HG03159 (cell line): ENCODE measurements at regions not wholly inside any gene's neighbourhood (a gene's known extent, or its start where the extent isn't known, plus 50 kb on each side); places are given as distances from the start of the nearest gene placed in this dataset.

Experiments used
- ATAC-seq: cut with Tn5 transposase; IDR thresholded peaks from one replicate; pipeline ENCODE4 v1.9.1; 2021; ENCODE audit warnings: mild to moderate bottlenecking, moderate library complexity; ENCODE audit not compliant: unreplicated experiment

DNA sequence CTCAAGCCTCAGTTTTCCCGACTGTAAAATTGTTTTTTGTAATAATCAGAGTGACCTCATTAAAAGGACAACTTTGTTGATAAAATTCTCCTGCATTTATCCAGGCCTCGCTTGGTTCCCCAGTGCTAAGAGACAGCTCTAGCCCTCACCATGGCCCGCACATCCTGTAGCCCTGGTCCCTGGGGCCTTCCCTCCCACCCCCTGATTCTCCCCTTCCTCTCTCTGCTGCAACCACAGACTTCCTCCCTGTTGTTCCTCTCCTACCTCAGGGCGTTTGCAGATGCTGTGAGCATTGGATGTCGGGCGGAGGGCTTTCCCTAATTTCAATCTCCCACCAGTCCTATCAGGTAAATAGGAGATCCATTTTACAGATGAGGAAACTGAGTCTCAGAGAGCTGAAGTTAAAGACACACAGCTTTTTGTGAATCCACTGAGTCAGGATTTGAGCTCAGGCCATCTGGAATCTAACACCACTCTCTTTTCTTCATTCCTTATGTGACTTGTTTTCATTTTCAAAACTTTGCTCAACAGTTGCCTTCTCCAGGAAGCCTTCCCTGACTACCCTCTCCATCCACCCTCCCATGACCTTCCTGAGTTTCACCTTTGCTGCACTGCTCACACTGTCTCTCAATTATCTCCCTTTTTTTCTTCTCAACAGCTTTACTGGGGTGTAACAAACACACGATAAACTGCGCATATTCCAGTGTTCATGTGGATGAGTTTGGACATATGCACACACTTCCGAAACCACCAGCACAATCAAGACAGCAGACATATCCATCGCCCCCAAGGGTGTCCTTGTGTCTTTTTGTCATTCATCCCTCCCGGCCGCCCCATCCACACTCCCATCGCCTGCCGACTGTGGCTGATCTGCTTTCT lies 107.1 kb downstream of the CEBPB start:
- no peak for ATAC-seq

- ATAC-seq = no peak
These were observed 108.1 kb downstream of the CEBPB start for GRCh38 chr20:50298554-50299324.

DNA sequence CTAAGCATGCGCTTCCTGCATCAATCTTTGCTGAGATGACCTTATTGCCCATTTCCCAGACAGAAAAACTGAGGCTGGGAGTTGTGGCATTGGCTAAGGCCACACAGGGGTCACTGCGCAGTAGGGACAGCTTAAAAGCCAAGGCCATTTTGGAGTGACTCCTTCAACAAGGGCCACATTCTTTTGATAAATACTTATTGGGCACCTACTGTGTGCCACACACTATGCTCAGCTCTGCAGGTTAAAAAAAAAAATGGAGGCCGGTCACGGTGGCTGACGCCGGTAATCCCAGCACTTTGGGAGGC lies 108.6 kb downstream of the CEBPB start:
- no peak for ATAC-seq

- ATAC-seq = no peak
These were observed 110.5 kb downstream of the CEBPB start for GRCh38 chr20:50301165-50301564.

- ATAC-seq = no peak
These were observed 111.1 kb downstream of the CEBPB start for GRCh38 chr20:50301712-50302111.

DNA sequence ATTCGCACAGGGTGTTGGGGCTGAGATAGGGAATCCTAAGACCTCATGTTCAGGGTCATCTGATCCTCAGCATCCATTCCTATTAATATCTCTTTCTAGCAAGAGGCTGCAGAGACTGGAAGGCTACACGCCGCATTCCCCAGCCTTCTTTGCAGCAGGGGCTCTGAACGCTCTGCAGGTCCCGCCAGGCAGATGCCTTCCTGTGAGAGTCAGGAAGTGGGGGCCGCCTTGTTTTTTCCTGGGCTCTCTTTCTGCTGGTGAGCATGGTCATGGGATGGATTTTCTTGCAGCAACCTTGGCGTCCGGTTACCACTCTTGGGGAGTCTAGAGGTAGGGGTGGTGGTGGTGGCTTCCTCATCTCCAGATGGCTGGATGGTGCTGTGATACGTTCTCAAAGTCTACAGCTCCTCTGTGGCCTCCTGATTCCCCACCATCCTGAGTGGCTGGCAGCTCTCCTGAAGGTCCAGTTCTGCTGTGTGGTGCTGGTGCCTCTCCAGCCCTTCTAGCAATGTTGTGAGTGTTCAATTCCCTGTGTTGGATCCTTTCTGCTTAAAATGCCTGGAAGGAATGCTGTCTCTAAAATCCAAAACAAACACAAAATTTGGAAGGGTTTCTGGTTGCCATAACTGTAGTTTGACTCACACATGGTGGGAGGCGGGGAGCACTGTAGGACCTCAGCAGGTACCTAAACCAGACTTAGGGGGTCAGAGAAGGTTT lies 111.9 kb downstream of the CEBPB start:
- no peak for ATAC-seq

- ATAC-seq = no peak
These were observed 113.2 kb downstream of the CEBPB start for GRCh38 chr20:50303573-50304500.

DNA sequence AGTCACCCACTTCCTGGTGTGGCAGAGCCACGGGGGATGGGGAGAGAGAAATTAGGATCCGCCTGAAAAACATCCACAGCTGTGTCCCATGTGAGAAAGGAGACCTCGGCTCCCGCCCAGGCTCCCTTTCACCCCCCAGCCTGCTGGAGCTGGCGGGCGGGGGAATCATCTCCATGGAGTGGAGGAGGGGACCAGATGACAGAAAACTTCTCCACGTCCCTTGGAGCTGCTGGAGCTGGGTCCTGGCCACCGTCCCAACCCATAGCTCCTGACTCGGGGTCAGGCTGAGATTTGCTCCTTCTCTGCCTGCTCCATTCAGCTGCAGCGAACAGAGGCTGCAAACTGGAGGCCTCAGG lies 113.8 kb downstream of the CEBPB start:
- ATAC-seq = no peak

DNA sequence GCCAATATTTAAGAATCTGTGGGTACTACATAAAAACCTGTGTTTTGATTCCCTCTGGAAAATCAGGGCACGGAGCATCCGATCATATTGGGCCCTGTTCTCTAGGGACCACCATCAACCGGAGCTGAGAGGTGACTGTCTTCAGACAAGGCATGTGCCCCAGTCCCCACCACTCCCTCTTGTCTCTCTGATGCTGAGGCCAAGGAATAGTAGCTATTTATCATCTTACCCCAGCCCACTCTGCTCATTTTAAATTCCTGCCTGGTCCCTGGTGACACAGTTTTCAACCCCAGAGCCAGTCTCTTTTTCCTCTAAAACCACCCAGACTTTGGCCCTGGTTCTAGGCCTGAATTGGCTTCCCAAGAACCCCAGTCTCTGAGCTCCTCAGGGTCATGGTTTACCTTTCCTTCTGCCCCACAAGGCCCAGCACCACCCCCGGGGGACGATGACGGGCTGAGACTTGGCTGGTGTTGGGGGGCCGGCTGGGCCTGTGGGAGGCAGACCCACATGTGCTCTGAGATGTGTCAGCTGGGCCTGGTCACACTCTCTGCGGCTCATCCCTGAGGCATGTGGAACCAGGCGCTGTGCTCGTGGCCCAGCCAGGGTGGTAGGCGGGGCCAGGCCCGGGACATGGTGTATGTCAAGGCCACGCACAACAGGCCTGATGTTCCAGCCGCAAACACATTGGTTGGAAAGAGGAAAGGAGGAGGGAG lies 114.4 kb downstream of the CEBPB start:
- no peak for ATAC-seq

GRCh38 chr20:50305636-50306477 lies 115.2 kb downstream of the CEBPB start:
- ATAC-seq = no peak

DNA sequence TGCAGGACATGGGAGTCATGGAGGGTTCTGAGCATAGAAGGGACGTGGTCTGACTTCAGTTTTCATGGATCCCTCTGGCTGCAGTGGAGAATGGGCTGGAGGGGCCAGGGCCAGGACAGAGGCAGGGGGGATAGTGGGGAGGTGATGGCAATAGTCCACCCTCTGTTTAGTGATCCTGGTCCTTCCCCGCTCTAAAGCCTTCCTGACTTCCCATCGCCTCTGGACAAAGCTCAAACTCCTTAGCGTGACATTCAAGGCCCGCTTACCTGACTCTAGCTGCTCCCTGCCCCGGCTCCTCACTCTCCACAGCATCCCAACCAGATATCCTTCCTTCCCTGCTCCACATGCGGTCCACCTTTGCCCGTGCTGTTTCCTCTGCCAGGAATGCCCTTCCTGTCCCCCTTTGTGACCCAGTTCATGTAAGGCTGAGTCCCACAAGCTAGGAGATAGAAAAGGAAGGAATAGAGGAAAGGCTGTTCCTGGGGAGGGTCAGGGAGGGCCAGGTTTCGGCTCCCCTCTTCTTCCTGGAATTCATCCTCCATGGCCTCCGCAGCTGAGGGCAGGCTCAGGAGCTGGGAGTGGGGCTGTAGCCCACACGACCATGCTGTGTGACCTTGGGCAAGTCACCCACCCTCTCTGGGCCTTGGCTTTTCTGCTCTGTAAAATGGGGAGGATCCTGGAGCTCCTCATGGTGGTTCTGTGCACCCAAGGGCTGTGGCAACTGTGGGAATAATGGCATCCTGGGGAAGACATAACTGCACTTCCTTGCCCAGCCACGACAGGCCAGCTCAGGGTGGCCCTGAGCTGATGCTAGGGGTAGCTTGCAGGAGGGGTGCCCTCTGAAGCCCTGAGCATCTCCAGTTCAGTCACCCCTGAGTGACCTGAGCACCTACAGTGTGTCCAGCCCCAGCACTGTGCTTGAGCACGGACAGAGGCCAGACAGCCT lies 116.1 kb downstream of the CEBPB start:
- ATAC-seq = no peak

DNA sequence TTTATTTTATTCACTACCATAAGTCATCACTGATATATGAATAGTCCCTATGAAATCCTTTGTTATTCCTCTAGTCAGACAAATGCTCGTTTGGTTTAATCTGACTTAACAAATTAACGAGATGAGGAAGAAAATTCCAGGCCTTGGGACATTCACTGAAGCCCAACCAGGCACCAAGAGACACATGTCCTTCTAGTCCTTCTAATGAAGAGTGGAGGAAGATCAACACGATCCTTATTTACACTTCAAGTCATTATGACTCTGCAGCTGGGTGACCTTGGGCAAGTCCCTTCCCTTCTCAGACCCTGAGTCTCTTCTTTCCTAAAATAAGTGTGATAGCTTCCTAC lies 117.5 kb downstream of the CEBPB start:
- ATAC-seq = no peak

GRCh38 chr20:50308513-50309279 lies 118.1 kb downstream of the CEBPB start:
- no peak for ATAC-seq

- no peak for ATAC-seq
These were observed 118.7 kb downstream of the CEBPB start for GRCh38 chr20:50309280-50309763.

GRCh38 chr20:50309764-50310672 lies 119.4 kb downstream of the CEBPB start:
- no peak for ATAC-seq

DNA sequence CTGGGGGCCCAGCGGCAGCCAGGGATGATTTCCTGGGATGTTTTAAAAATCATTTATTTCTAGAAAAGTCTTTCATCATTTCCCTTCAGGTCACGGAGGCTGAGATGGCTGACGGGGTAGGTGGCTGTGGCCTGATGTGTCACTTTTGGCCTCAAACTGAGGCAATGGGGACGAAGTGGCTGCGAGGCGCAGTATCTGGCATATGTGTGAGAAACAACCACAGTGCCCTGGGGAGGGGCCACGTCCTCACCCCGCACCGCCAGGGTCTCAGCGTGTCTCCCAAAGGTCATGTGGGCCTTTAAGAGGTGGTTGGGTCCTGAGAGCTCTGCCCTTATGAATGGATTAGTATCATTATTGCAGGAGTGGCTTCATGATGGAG lies 120.0 kb downstream of the CEBPB start:
- ATAC-seq = no peak
